GM13977 (cell line): ENCODE measurements at regions not wholly inside any gene's neighbourhood (a gene's known extent, or its start where the extent isn't known, plus 50 kb on each side); places are given as distances from the start of the nearest gene placed in this dataset.
A peak's percentile ranks its signal among the peaks of the same experiment; 100 is the strongest.

Experiments
- DNase-seq: peaks from one replicate; pipeline ENCODE4 v3.0.0; 2012; ENCODE audit warnings: low spot score
- CTCF ChIP-seq: IDR thresholded peaks from 2 replicates; pipeline ENCODE4 v1.5.1; 2012; ENCODE audit warnings: mild to moderate bottlenecking, control low read depth; ENCODE audit not compliant: insufficient read depth; ENCODE audit errors: extremely low read depth, missing control alignments
- in situ Hi-C: fragments of 300-500 bp; cut with MboI; formaldehyde crosslinking; loops from one replicate; pipeline ENCODE4 v1.12.0; 2022; ENCODE audit warnings: low sequenced_read_pairs, low pct_unique_long_range_greater_than_20kb, mixed read lengths, inconsistent platforms; ENCODE audit not compliant: unreplicated experiment

- peak; percentile 32 for TF ChIP-seq CTCF
- in situ Hi-C loops = no loop called here
- DNase-seq = peak; percentile 48
Observed at GRCh38 chr2:190121971-190122370, 59.4 kb upstream of the MSTN start.

- in situ Hi-C loops = no loop called here
- no peak for DNase-seq
- TF ChIP-seq CTCF = no peak
Observed at GRCh38 chr2:190121305-190121704, 58.8 kb upstream of the MSTN start.

GRCh38 chr2:190119923-190120590 is 57.5 kb upstream of the MSTN start:
- TF ChIP-seq CTCF = no peak
- no peak for DNase-seq
- in situ Hi-C loops = no loop called here

GRCh38 chr2:190119257-190119656 is 56.7 kb upstream of the MSTN start:
- in situ Hi-C loops = no loop called here
- TF ChIP-seq CTCF = no peak
- DNase-seq = no peak

GRCh38 chr2:190117305-190117704 is 54.8 kb upstream of the MSTN start:
- in situ Hi-C loops = no loop called here
- no peak for TF ChIP-seq CTCF
- no peak for DNase-seq

- TF ChIP-seq CTCF = no peak
- in situ Hi-C loops = no loop called here
- no peak for DNase-seq
Observed at GRCh38 chr2:190113000-190113399, 50.5 kb upstream of the MSTN start.
